ENCODE measurements at regions not wholly inside any gene's neighbourhood (a gene's known extent, or its start where the extent isn't known, plus 50 kb on each side); places are given as distances from the start of the nearest gene placed in this dataset.
A peak's percentile ranks its signal among the peaks of the same experiment; 100 is the strongest.

GRCh38 chr6:150797949-150798348 lies 67.6 kb upstream of the MTHFD1L start:
- TF ChIP-seq POLR2A (IDR thresholded peaks at IDR 0.05; ENCODE audit: low read depth, low read length) (no peak), SPI1 (IDR thresholded peaks at IDR 0.05; ENCODE audit: low read depth, low read length) (no peak), POLR2AphosphoS5 (IDR thresholded peaks at IDR 0.05; ENCODE audit: low read depth, low read length) (no peak), TAF1 (IDR thresholded peaks at IDR 0.05; ENCODE audit: low read depth, low read length) (no peak), PAX5 (IDR thresholded peaks at IDR 0.05; ENCODE audit: insufficient read depth, low read length, severe bottlenecking) (no peak), POU2F2 (IDR thresholded peaks at IDR 0.05; ENCODE audit: low read depth, low read length) (no peak)
- no peak for DNase-seq (ENCODE audit: insufficient read length, low spot score)
- FAIRE-seq, result no peak

DNA sequence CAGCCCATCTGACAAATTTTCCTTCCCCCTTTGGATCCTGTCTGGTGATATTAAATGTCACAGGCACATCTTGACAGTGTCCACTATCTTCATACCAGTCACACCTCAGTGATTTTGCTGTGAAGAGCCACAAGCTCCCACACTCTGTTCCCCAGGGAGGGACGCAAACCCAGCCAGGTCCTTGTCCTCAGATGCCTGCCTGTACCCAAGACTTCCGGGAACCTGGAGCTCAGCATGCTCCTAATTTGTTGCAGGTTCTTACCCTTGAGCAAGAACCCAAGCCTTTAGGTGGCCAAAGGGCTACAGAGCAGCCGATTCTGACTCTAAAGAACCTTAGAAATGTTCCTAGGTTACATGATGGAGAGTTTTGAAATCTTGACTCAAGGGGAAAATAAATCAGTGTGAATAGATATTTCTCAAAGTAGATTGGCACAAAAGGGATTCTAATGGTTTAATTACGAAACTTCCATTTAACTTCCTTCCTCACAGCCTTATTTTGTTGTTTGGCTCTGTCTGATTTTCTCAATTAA lies 66.2 kb upstream of the MTHFD1L start:
- FAIRE-seq (no peak), DNase-seq (ENCODE audit: insufficient read length, low spot score) (no peak)
- no peak for TF ChIP-seq POU2F2 (IDR thresholded peaks at IDR 0.05; ENCODE audit: low read depth, low read length)
- TF ChIP-seq TAF1 (IDR thresholded peaks at IDR 0.05; ENCODE audit: low read depth, low read length), result no peak
- TF ChIP-seq POLR2A (IDR thresholded peaks at IDR 0.05; ENCODE audit: low read depth, low read length), result no peak
- TF ChIP-seq PAX5 (IDR thresholded peaks at IDR 0.05; ENCODE audit: insufficient read depth, low read length, severe bottlenecking), result no peak
- TF ChIP-seq SPI1 (IDR thresholded peaks at IDR 0.05; ENCODE audit: low read depth, low read length), result no peak
- no peak for TF ChIP-seq POLR2AphosphoS5 (IDR thresholded peaks at IDR 0.05; ENCODE audit: low read depth, low read length)

DNA sequence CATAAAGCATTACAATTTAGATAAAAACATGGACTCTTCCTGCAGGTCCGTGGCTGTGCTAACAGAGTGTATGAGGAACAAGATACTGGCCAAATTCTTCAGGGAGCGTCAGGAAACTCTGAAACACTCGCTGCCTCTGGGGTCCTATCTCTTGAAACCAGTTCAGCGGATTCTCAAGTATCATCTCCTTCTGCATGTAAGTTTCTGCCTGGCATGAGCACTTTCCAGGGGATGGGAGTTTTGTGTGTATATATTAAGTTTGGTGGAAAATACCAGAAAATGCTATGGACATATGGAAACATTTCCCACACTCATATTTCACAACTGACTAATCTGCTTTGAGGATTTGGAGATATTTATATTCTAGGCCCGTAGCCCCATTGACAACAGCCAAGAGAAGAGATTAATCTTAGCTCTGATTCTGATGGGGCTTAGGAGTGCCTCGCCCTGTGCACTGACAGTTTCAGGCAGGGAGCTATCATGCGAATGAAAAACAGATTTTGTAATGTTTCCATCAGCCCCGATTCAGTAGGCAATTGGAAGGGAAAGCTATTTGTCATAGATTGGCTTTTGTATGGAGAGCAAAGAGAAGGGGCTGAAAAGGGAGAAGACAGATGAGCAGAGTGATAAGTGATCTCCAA lies 64.7 kb upstream of the MTHFD1L start:
- TF ChIP-seq SPI1 (IDR thresholded peaks at IDR 0.05; ENCODE audit: low read depth, low read length) (no peak), POU2F2 (IDR thresholded peaks at IDR 0.05; ENCODE audit: low read depth, low read length) (no peak), PAX5 (IDR thresholded peaks at IDR 0.05; ENCODE audit: insufficient read depth, low read length, severe bottlenecking) (no peak), TAF1 (IDR thresholded peaks at IDR 0.05; ENCODE audit: low read depth, low read length) (no peak), POLR2A (IDR thresholded peaks at IDR 0.05; ENCODE audit: low read depth, low read length) (no peak), POLR2AphosphoS5 (IDR thresholded peaks at IDR 0.05; ENCODE audit: low read depth, low read length) (no peak)
- DNase-seq (ENCODE audit: insufficient read length, low spot score), result no peak

GRCh38 chr6:150806790-150807189 lies 58.7 kb upstream of the MTHFD1L start:
- FAIRE-seq (no peak), DNase-seq (ENCODE audit: insufficient read length, low spot score) (no peak)
- TF ChIP-seq PAX5 (IDR thresholded peaks at IDR 0.05; ENCODE audit: insufficient read depth, low read length, severe bottlenecking) (no peak), POU2F2 (IDR thresholded peaks at IDR 0.05; ENCODE audit: low read depth, low read length) (no peak), SPI1 (IDR thresholded peaks at IDR 0.05; ENCODE audit: low read depth, low read length) (no peak), POLR2AphosphoS5 (IDR thresholded peaks at IDR 0.05; ENCODE audit: low read depth, low read length) (no peak), POLR2A (IDR thresholded peaks at IDR 0.05; ENCODE audit: low read depth, low read length) (no peak), TAF1 (IDR thresholded peaks at IDR 0.05; ENCODE audit: low read depth, low read length) (no peak)

More for the DNA sequence above, 64.7 kb upstream of the MTHFD1L start:
- FAIRE-seq, result no peak

DNA sequence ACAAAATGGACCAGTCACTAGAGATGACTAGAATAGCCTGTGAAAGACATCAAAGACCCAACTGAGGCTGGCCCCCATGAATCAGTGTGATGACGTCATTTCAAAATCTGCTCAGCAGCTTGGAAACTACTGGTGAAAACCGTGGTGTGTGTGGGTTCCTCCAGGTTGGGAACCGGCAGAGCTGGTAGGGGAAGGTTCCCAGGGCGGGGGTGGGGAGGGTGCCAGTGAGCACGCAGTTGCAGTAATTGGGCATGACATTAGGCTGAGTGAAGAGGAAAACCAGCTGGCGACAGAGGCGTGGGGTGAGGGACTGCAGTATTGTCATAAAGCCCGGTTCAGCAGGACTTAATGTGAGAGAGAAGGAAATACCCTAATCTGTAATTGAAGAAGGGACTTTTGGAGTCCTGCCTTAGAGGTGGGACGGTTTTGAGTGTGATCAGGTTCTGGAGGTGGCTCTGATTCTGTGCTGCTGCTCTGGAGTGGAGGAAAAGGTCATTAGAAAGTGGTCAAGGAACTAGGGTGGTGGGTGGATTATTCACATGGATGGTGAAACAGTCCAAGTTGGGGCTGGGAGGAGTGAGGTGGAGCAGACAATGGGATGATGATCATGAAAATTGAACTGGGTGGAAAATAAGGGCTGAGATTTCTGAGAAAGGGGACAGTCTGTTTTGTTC lies 52.0 kb upstream of the MTHFD1L start:
- FAIRE-seq, result peak; percentile 63
- DNase-seq (ENCODE audit: insufficient read length, low spot score), result no peak
- TF ChIP-seq POU2F2 (IDR thresholded peaks at IDR 0.05; ENCODE audit: low read depth, low read length), result peak; percentile 51; the same call in 1 of the 2 replicates
- TF ChIP-seq PAX5 (IDR thresholded peaks at IDR 0.05; ENCODE audit: insufficient read depth, low read length, severe bottlenecking), result no peak

DNA sequence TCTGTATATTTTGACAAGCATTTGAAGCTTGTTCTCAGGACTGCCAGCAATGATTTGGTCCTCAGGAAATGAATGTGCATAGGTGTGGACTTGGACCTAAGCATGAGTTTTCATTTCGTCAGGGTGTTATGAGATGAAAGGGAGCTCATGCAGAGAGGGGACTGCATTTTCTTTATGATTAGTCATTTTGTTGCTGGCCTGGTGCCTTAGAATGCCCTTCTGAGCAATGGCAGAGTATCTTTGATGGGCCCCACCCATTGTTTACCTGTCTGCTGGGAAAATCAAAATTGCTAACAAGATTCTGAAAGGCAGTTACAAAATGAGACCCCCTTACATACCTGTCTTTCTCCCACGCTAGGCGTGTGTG lies 51.5 kb upstream of the MTHFD1L start:
- no peak for DNase-seq (ENCODE audit: insufficient read length, low spot score)
- peak; percentile 5 for FAIRE-seq
- TF ChIP-seq PAX5 (IDR thresholded peaks at IDR 0.05; ENCODE audit: insufficient read depth, low read length, severe bottlenecking) (peak; percentile 13), TAF1 (IDR thresholded peaks at IDR 0.05; ENCODE audit: low read depth, low read length) (no peak), POU2F2 (IDR thresholded peaks at IDR 0.05; ENCODE audit: low read depth, low read length) (peak; percentile 59; the same call in 1 of the 2 replicates)

All from GM12891 (cell line).